IPS DF 6.9 (cell line): ENCODE measurements at regions not wholly inside any gene's neighbourhood (a gene's known extent, or its start where the extent isn't known, plus 50 kb on each side); places are given as distances from the start of the nearest gene placed in this dataset.

Experiments used
- DNase-seq: peaks from one replicate; pipeline ENCODE4 v3.0.0-alpha.2; 2013; ENCODE audit warnings: low read depth, low spot score
- H3K27ac ChIP-seq: one replicate; pipeline ENCODE4 v1.5.1; 2013; ENCODE audit warnings: low read length, control low read depth
- H3K27me3 ChIP-seq: 2 replicates; pipeline ENCODE4 v1.6.1; 2013; ENCODE audit warnings: mild to moderate bottlenecking, low read length; ENCODE audit not compliant: control insufficient read depth, insufficient read depth
- H3K36me3 ChIP-seq: 2 replicates; pipeline ENCODE4 v1.6.1; 2013; ENCODE audit warnings: low read length; ENCODE audit not compliant: control insufficient read depth, insufficient read depth
- H3K4me1 ChIP-seq: 2 replicates; pipeline ENCODE4 v1.6.1; 2013; ENCODE audit warnings: low read length; ENCODE audit not compliant: control insufficient read depth, insufficient read depth
- H3K4me3 ChIP-seq: 2 replicates; pipeline ENCODE4 v1.5.1; 2013; ENCODE audit warnings: mild to moderate bottlenecking, low read length
- H3K9me3 ChIP-seq: 2 replicates; pipeline ENCODE4 v1.6.1; 2013; ENCODE audit warnings: low read length, inconsistent platforms; ENCODE audit not compliant: control insufficient read depth, insufficient read depth
- WGBS: extraction: QIAGEN DNeasy Blood & Tissue Kit; methylation state at CpG from one replicate; pipeline ENCODE4 v1.1.7; 2013; ENCODE audit warnings: mixed read lengths, missing lambda C conversion rate; ENCODE audit not compliant: insufficient read length, insufficient coverage; 5-methylcytosine and 5-hydroxymethylcytosine counted together

DNA sequence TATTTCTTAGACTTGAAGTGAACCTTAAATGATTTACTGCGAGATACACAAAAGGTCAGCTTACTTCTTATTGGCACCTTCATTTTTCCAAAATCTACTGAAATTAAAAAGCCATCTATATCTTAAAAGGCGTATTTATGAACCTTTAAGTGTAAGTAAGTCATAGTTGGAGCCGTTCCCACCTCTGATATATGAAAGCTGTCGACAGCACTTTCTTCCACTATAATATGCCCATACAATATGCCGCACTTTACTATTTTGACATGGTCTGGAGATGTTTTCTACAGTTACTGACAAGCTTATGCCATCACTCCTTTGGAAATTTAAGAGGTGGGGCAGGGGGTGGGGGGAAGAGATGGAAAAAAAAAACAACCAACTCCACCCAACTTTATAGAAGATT lies 155.3 kb downstream of the PHETA1 start:
- H3K4me1 ChIP-seq, result no peaks in the 10 kb centered on the region
- no peaks in the 10 kb centered on the region for H3K27me3 ChIP-seq
- H3K4me3 ChIP-seq, result no peak overlapping the region
- no peaks in the 10 kb centered on the region for H3K9me3 ChIP-seq
- DNase-seq, result no peak
- H3K36me3 ChIP-seq, result no peaks in the 10 kb centered on the region
- no peak overlapping the region for H3K27ac ChIP-seq
- no CpG with 5 or more reads among the region's 5 CpGs for WGBS

DNA sequence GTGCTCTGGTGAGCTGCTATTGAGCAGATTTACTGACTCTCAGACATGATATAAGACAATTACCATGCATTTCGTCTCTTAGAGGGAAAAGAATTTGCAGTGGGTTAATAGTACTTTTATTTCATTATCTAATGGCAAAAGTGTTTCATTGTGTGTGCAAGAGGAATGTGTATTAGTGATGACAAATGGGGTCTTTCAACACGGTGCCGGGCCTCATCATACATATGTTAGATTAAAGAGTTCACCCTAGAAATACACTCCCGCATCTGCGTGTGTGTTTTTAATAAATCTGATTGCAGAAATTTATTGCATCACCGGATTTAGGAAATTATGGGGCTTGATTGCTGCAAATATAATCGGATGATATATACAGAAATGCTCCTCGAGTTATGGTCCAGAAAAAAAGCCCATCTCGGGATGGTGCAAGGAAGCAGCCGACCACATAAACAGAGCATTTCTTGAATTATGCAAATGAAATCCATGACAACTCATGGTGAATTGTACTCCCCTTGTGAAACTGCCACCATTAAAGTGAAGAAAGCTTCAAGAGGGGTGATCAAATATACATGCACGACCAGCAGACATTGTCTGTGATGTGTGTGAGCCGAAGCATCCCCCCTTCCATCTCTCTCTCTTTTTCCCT lies 156.0 kb downstream of the PHETA1 start:
- Histone ChIP-seq H3K36me3 (no peaks in the 10 kb centered on the region), H3K4me3 (no peak overlapping the region), H3K4me1 (no peaks in the 10 kb centered on the region), H3K27ac (no peak overlapping the region), H3K27me3 (no peaks in the 10 kb centered on the region), H3K9me3 (no peaks in the 10 kb centered on the region)
- no peak for DNase-seq
- WGBS, result no CpG with 5 or more reads among the region's 12 CpGs

DNA sequence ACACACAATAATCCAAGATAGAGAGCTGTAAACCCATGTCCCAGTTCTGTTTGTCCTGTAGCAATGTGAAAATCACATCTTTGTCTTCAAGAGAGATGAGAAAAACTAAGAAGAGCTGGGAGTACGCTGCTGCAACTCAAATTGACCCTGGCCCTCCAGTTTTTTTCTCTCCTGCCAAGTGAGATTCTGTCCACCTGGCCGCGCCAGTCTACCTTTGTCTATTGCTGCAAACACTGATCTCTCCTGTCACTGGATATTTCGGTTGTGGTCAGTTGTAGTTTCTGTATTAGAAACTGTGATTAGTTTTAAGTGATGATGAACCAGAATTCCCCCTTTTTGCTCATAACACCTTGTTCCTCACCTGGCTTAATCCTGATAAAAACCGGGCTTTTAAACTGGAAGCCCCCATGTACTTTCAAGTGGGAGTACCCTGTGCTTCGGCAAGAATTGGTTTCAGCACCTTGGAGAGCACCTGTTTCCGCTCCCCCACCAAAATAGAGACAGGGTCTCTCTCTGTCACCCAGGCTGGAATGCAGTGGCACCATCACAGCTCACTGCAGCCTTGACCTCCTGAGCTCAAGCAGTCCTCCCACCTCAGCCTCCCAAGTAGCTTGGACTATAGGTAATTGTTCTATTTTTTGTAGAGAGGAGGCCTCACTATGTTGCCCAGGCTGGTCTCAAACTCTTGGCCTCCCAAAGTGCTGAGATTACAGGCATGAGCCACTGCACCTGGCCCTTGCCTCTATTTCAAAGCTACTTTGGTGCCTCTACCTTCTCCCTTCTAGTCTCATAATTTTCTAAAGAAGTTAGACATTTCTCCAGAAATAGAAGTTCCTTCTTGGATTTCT lies 156.8 kb downstream of the PHETA1 start:
- H3K4me3 ChIP-seq, result no peak overlapping the region
- H3K4me1 ChIP-seq, result no peaks in the 10 kb centered on the region
- H3K27me3 ChIP-seq, result no peaks in the 10 kb centered on the region
- H3K36me3 ChIP-seq, result no peaks in the 10 kb centered on the region
- H3K9me3 ChIP-seq, result no peaks in the 10 kb centered on the region
- DNase-seq, result no peak
- WGBS, result no CpG with 5 or more reads among the region's 7 CpGs
- H3K27ac ChIP-seq, result no peak overlapping the region

DNA sequence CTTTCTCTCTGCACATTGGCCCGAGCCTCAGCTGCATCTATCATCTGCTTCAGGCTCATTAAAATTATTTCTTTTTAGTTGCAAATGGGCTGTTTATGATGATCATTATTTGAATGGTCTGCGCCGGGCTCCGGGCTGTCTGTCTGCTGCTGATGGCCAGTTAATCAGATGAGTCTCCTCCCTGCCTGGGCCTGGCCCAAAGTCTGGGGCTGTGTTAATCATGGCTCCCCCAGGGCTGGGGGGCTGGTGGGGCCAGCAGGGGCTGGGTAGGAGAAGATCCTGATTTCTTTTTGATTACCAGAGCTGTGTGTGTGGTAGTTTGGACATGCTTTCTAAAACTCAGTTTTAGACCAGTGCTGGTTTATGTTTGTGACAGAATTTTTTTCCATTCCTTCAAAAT lies 159.1 kb downstream of the PHETA1 start:
- Histone ChIP-seq H3K4me3 (no peak overlapping the region), H3K27ac (no peak overlapping the region), H3K4me1 (no peaks in the 10 kb centered on the region), H3K27me3 (no peaks in the 10 kb centered on the region), H3K9me3 (no peaks in the 10 kb centered on the region), H3K36me3 (no peaks in the 10 kb centered on the region)
- WGBS, result no CpG with 5 or more reads among the region's 4 CpGs
- DNase-seq, result no peak

DNA sequence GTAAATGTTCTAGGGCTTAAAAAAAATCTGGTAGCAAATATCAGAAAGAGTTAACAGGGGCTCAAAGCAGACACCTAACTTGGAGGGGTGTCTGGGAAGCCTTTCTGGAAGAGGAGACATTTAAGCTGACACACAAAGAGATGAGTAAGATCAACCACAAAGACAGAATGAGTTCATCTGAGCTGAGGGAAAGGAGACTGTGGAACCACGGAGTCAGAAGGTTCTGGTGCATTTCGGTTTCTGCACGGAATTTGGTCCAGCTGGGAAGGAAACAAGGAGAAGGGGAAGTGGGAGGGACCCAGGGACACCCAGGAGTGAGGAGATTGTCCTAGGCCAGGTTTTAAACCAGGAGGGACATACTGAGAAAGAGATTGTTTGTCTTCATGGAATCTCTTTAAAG lies 161.1 kb downstream of the PHETA1 start:
- WGBS, result no CpG with 5 or more reads among the region's 3 CpGs
- Histone ChIP-seq H3K36me3 (no peaks in the 10 kb centered on the region), H3K4me1 (no peaks in the 10 kb centered on the region)

GRCh38 chr12:111204788-111205241 lies 164.1 kb downstream of the PHETA1 start:
- H3K4me1 ChIP-seq, result no peaks in the 10 kb centered on the region
- WGBS, result no CpG with 5 or more reads among the region's 15 CpGs

More for the DNA sequence above, 161.1 kb downstream of the PHETA1 start:
- no peak overlapping the region for H3K4me3 ChIP-seq
- no peaks in the 10 kb centered on the region for H3K27me3 ChIP-seq
- H3K27ac ChIP-seq, result no peak overlapping the region
- DNase-seq, result no peak
- H3K9me3 ChIP-seq, result no peaks in the 10 kb centered on the region

GRCh38 chr12:111203969-111204368 lies 164.9 kb downstream of the PHETA1 start:
- Histone ChIP-seq H3K27ac (no peak overlapping the region), H3K27me3 (no peaks in the 10 kb centered on the region), H3K36me3 (no peaks in the 10 kb centered on the region), H3K4me3 (no peak overlapping the region), H3K9me3 (no peaks in the 10 kb centered on the region), H3K4me1 (no peaks in the 10 kb centered on the region)
- WGBS, result no CpG with 5 or more reads among the region's 2 CpGs
- no peak for DNase-seq

More at GRCh38 chr12:111204788-111205241, 164.1 kb downstream of the PHETA1 start:
- no peaks in the 10 kb centered on the region for H3K36me3 ChIP-seq
- no peaks in the 10 kb centered on the region for H3K9me3 ChIP-seq
- no peak for DNase-seq
- no peak overlapping the region for H3K4me3 ChIP-seq
- H3K27me3 ChIP-seq, result no peaks in the 10 kb centered on the region
- H3K27ac ChIP-seq, result no peak overlapping the region

- no peak for DNase-seq
- Histone ChIP-seq H3K4me1 (no peaks in the 10 kb centered on the region), H3K36me3 (no peaks in the 10 kb centered on the region), H3K4me3 (no peak overlapping the region), H3K27me3 (no peaks in the 10 kb centered on the region), H3K9me3 (no peaks in the 10 kb centered on the region), H3K27ac (no peak overlapping the region)
- whole genome bisulfite sequencing, result no CpG with 5 or more reads among the region's 4 CpGs
Observed at GRCh38 chr12:111203446-111203845, 165.4 kb downstream of the PHETA1 start.

DNA sequence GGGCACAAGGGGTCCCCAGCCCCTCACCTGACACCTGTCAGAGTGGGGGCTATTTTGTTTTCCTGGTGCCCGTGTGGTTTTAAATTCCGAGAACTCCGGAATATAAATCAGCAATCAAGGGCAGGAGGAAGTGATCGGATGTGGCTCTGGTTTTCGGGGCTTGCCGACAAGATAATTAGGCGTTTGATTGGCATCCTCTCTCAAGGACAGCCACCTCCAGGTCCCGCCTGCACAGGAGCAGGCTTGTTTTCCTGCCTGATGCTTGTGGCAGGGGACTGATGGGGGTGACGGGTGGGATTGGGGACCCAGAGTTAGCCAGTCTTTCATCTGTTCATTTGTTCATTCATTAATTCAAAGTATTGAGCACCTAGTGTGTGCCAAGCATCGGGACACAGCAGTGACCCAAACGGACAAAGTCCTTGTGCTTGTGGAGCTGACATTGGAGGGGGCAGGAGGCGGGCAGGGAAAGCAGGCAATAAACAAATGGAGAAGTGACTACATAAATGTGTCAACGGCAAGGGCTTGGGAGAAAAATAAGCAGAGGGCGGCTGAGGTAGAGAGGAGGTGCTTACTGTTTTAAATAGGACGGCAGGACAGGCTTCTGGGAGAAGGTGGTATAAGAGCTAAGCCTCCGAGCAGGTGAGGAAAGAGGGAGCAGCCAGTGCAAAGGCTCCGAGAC lies 166.5 kb downstream of the PHETA1 start:
- WGBS, result no CpG with 5 or more reads among the region's 17 CpGs
- 0 out of 2 replicates have a peak, but pooled peaks cover 1% of the 10 kb centered on the region for H3K4me1 ChIP-seq
- H3K4me3 ChIP-seq, result no peak overlapping the region
- no peaks in the 10 kb centered on the region for H3K27me3 ChIP-seq
- H3K36me3 ChIP-seq, result no peaks in the 10 kb centered on the region
- no peak for DNase-seq
- H3K27ac ChIP-seq, result no peak overlapping the region
- no peaks in the 10 kb centered on the region for H3K9me3 ChIP-seq

GRCh38 chr12:111201495-111202236 lies 167.2 kb downstream of the PHETA1 start:
- Histone ChIP-seq H3K4me1 (0 out of 2 replicates have a peak, but pooled peaks cover 1% of the 10 kb centered on the region), H3K4me3 (no peak overlapping the region), H3K27me3 (no peaks in the 10 kb centered on the region), H3K9me3 (no peaks in the 10 kb centered on the region), H3K36me3 (no peaks in the 10 kb centered on the region), H3K27ac (no peak overlapping the region)
- no CpG with 5 or more reads among the region's 11 CpGs for WGBS
- DNase-seq, result no peak
